Natural killer cell (primary cell): ENCODE measurements at regions not wholly inside any gene's neighbourhood (a gene's known extent, or its start where the extent isn't known, plus 50 kb on each side); places are given as distances from the start of the nearest gene placed in this dataset.
"Not testable (repeated sequence)": the region's sequence is repeated elsewhere in the genome, so short reads cannot be mapped to it uniquely, and the experiment has no call there.

Experiments used
- ATAC-seq, 3 donors: fragments of 150-1000 bp in 2 of 3; fragments of 200-7000 bp in 1 of 3; cut with Tn5 transposase; 1 replicate in 1 of 3; 2 replicates in 2 of 3; pipeline ENCODE4 v1.10.0; 2021; ENCODE audit warnings: mild to moderate bottlenecking in 2 of 3, moderate library complexity in 2 of 3
- DNase-seq, 2 donors: peaks; one replicate each; pipeline versions ENCODE4 v3.0.0 to v3.0.0-alpha.2; 2013 to 2021; ENCODE audit warnings: mixed read lengths in 1 of 2
- H3K27ac ChIP-seq: one replicate; pipeline ENCODE4 v1.5.1; 2013; ENCODE audit warnings: mild to moderate bottlenecking, low read length
- H3K27me3 ChIP-seq: one replicate; pipeline ENCODE4 v1.6.1; 2013; ENCODE audit warnings: low read length; ENCODE audit not compliant: control insufficient read depth, insufficient read depth
- H3K36me3 ChIP-seq: one replicate; pipeline ENCODE4 v1.6.1; 2013; ENCODE audit warnings: low read length; ENCODE audit not compliant: control insufficient read depth, insufficient read depth
- H3K4me1 ChIP-seq: one replicate; pipeline ENCODE4 v1.6.1; 2013; ENCODE audit warnings: low read length; ENCODE audit not compliant: control insufficient read depth, insufficient read depth
- H3K4me3 ChIP-seq: one replicate; pipeline ENCODE4 v1.5.1; 2013; ENCODE audit warnings: low read length
- H3K9me3 ChIP-seq: one replicate; pipeline ENCODE4 v1.6.1; 2013; ENCODE audit warnings: low read length; ENCODE audit not compliant: control insufficient read depth, insufficient read depth
- H3K27ac Mint-ChIP-seq, 2 donors: one replicate each; pipeline ENCODE4 v1.8.0; 2022; ENCODE audit warnings: mild to moderate bottlenecking in 2 of 2, mixed read lengths in 2 of 2, moderate library complexity in 1 of 2
- H3K27me3 Mint-ChIP-seq, 2 donors: one replicate each; pipeline ENCODE4 v1.8.0; 2022; ENCODE audit warnings: low read depth in 2 of 2, mixed read lengths in 2 of 2
- H3K36me3 Mint-ChIP-seq: one replicate; pipeline ENCODE4 v1.8.0; 2022; ENCODE audit warnings: mixed read lengths
- H3K4me1 Mint-ChIP-seq, 2 donors: one replicate each; pipeline ENCODE4 v1.8.0; 2022; ENCODE audit warnings: mixed read lengths in 2 of 2
- H3K4me3 Mint-ChIP-seq: one replicate; pipeline ENCODE4 v1.8.0; 2022; ENCODE audit warnings: mild to moderate bottlenecking, moderate library complexity, mixed read lengths
- H3K9me3 Mint-ChIP-seq, 2 donors: one replicate each; pipeline ENCODE4 v1.8.0; 2022; ENCODE audit warnings: mixed read lengths in 2 of 2
- CTCF ChIP-seq: fragments of 200-600 bp; IDR thresholded peaks from one replicate; pipeline ENCODE4 v1.8.0; 2022; ENCODE audit warnings: antibody characterized with exemption
- WGBS: methylation state at CpG from one replicate; pipeline ENCODE4 v1.1.7; 2013; ENCODE audit warnings: missing lambda C conversion rate; ENCODE audit not compliant: insufficient coverage; 5-methylcytosine and 5-hydroxymethylcytosine counted together
- intact Hi-C: fragments of 100-400 bp; cut with micrococcal nuclease; formaldehyde crosslinking; loops from one replicate; pipeline ENCODE4 v1.14.2; 2022

- no peaks in the 10 kb centered on the region for H3K36me3 ChIP-seq
- no peak for TF ChIP-seq CTCF
- no peaks in the 10 kb centered on the region for H3K9me3 Mint-ChIP-seq
- H3K27ac Mint-ChIP-seq = no peak overlapping the region
- H3K27me3 ChIP-seq = no peaks in the 10 kb centered on the region
- intact Hi-C loops = no loop called here
- no CpG with 5 or more reads among the region's 2 CpGs for WGBS
- H3K4me1 Mint-ChIP-seq = no peaks in the 10 kb centered on the region
- ATAC-seq (no peak), DNase-seq (no peak)
- no peak overlapping the region for H3K4me3 ChIP-seq
- peaks cover 9% of the 10 kb centered on the region for H3K9me3 ChIP-seq
- H3K27ac ChIP-seq = no peak overlapping the region
- H3K27me3 Mint-ChIP-seq = peaks cover 11 to 25% of the 10 kb centered on the region in 2 donors
- no peak overlapping the region for H3K4me3 Mint-ChIP-seq
- peaks cover 9% of the 10 kb centered on the region for H3K36me3 Mint-ChIP-seq
- H3K4me1 ChIP-seq = no peaks in the 10 kb centered on the region
Observed at GRCh38 chr3:14039149-14039548, 85.5 kb downstream of the CHCHD4 start.

GRCh38 chr3:14037211-14037610 lies 87.5 kb downstream of the CHCHD4 start:
- H3K4me3 Mint-ChIP-seq = no peak overlapping the region
- H3K9me3 Mint-ChIP-seq = no peaks in the 10 kb centered on the region
- no peak overlapping the region for H3K27ac Mint-ChIP-seq
- no peak for ATAC-seq
- no peaks in the 10 kb centered on the region for H3K4me1 Mint-ChIP-seq
- intact Hi-C loops = no loop called here
- Histone ChIP-seq H3K4me3 (no peak overlapping the region), H3K9me3 (peaks cover 9% of the 10 kb centered on the region), H3K36me3 (no peaks in the 10 kb centered on the region), H3K4me1 (no peaks in the 10 kb centered on the region), H3K27ac (no peak overlapping the region), H3K27me3 (no peaks in the 10 kb centered on the region)
- peaks cover 9% of the 10 kb centered on the region for H3K36me3 Mint-ChIP-seq
- H3K27me3 Mint-ChIP-seq = peaks cover 11 to 31% of the 10 kb centered on the region in 2 donors
- DNase-seq = no peak
- WGBS = 97% methylated on average over 22 of the region's 22 CpGs
- TF ChIP-seq CTCF = no peak

GRCh38 chr3:14033023-14033422 lies 91.6 kb downstream of the CHCHD4 start:
- H3K4me3 Mint-ChIP-seq = no peak overlapping the region
- intact Hi-C loops = no loop called here
- H3K4me1 Mint-ChIP-seq = no peaks in the 10 kb centered on the region
- H3K27me3 Mint-ChIP-seq = peaks cover 3 to 32% of the 10 kb centered on the region in 2 donors
- no peaks in the 10 kb centered on the region for H3K4me1 ChIP-seq
- TF ChIP-seq CTCF = no peak
- ATAC-seq (no peak), DNase-seq (no peak)
- H3K4me3 ChIP-seq = no peak overlapping the region
- H3K27me3 ChIP-seq = no peaks in the 10 kb centered on the region
- H3K27ac ChIP-seq = no peak overlapping the region
- WGBS = 50% methylated on average over 1 of the region's 1 CpG
- H3K36me3 ChIP-seq = no peaks in the 10 kb centered on the region
- no peaks in the 10 kb centered on the region for H3K9me3 Mint-ChIP-seq
- no peak overlapping the region for H3K27ac Mint-ChIP-seq
- H3K9me3 ChIP-seq = peaks cover 9% of the 10 kb centered on the region
- H3K36me3 Mint-ChIP-seq = peaks cover 9% of the 10 kb centered on the region

GRCh38 chr3:14031271-14031670 lies 93.4 kb downstream of the CHCHD4 start:
- Histone ChIP-seq H3K27me3 (no peaks in the 10 kb centered on the region), H3K27ac (no peak overlapping the region), H3K4me3 (no peak overlapping the region), H3K36me3 (no peaks in the 10 kb centered on the region), H3K4me1 (no peaks in the 10 kb centered on the region), H3K9me3 (peaks cover 6% of the 10 kb centered on the region)
- intact Hi-C loops = no loop called here
- no peak for TF ChIP-seq CTCF
- Mint-ChIP-seq H3K9me3 (no peaks in the 10 kb centered on the region), H3K4me1 (no peaks in the 10 kb centered on the region), H3K27me3 (peaks cover 1 to 32% of the 10 kb centered on the region in 2 donors), H3K4me3 (no peak overlapping the region), H3K36me3 (peaks cover 3% of the 10 kb centered on the region), H3K27ac (no peak overlapping the region)
- ATAC-seq = no peak
- DNase-seq = no peak
- WGBS = 72% methylated on average over 2 of the region's 3 CpGs

GRCh38 chr3:14029390-14029995 lies 95.2 kb downstream of the CHCHD4 start:
- intact Hi-C loops, H3K27ac Mint-ChIP-seq, H3K9me3 ChIP-seq, H3K9me3 Mint-ChIP-seq, H3K36me3 Mint-ChIP-seq, ATAC-seq, H3K36me3 ChIP-seq, H3K4me1 Mint-ChIP-seq, H3K27me3 ChIP-seq, H3K4me3 Mint-ChIP-seq, H3K27ac ChIP-seq, H3K4me3 ChIP-seq, DNase-seq, H3K4me1 ChIP-seq: not testable (repeated sequence)
- whole genome bisulfite sequencing = 92% methylated on average over 20 of the region's 20 CpGs
- peaks cover 0 to 33% of the 10 kb centered on the region in 2 donors for H3K27me3 Mint-ChIP-seq
